ENCODE measurements at regions not wholly inside any gene's neighbourhood (a gene's known extent, or its start where the extent isn't known, plus 50 kb on each side); places are given as distances from the start of the nearest gene placed in this dataset.

GRCh38 chr1:234753979-234754378 lies 144.0 kb upstream of the IRF2BP2 start:
- Mint-ChIP-seq H3K4me3 (no peak overlapping the region), H3K9me3 (no peaks in the 10 kb centered on the region), H3K27me3 (ENCODE audit: low read depth) (no peaks in the 10 kb centered on the region), H3K4me1 (peaks cover 27% of the 10 kb centered on the region), H3K27ac (no peak overlapping the region), H3K36me3 (no peaks in the 10 kb centered on the region)
- no peak for DNase-seq (ENCODE audit: low spot score in 2 of 2, unreplicated experiment in 2 of 2)
- TF ChIP-seq CTCF (IDR thresholded peaks at IDR 0.05; ENCODE audit: unreplicated experiment) = no peak

DNA sequence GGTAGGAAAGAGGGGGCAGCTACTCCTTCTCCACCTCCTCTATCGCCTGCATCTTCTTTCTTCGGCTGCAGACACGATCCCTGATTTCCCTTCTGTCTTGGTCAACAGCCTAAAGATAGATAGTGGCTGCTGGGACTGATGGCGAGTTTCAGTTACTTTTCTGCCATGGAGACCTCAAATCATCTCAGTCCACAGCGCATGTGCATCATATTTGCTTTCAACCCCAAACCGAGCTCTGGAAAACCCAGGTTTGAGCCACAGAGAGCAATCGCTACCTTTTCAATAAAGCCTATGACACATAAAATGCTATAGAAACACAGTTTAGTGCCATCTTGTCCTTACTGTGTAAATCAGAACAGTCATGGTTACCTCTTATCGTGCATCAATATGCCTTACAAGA lies 142.9 kb upstream of the IRF2BP2 start:
- Mint-ChIP-seq H3K4me1 (peaks cover 37% of the 10 kb centered on the region), H3K27ac (no peak overlapping the region)

GRCh38 chr1:234751678-234752077 lies 141.7 kb upstream of the IRF2BP2 start:
- Mint-ChIP-seq H3K27ac (no peak overlapping the region), H3K36me3 (no peaks in the 10 kb centered on the region), H3K4me3 (no peak overlapping the region)

More for the DNA sequence above, 142.9 kb upstream of the IRF2BP2 start:
- H3K9me3 Mint-ChIP-seq = no peaks in the 10 kb centered on the region
- no peak overlapping the region for H3K4me3 Mint-ChIP-seq
- no peak for TF ChIP-seq CTCF (IDR thresholded peaks at IDR 0.05; ENCODE audit: unreplicated experiment)
- no peaks in the 10 kb centered on the region for H3K36me3 Mint-ChIP-seq
- no peak for DNase-seq (ENCODE audit: low spot score in 2 of 2, unreplicated experiment in 2 of 2)
- no peaks in the 10 kb centered on the region for H3K27me3 Mint-ChIP-seq (ENCODE audit: low read depth)

DNA sequence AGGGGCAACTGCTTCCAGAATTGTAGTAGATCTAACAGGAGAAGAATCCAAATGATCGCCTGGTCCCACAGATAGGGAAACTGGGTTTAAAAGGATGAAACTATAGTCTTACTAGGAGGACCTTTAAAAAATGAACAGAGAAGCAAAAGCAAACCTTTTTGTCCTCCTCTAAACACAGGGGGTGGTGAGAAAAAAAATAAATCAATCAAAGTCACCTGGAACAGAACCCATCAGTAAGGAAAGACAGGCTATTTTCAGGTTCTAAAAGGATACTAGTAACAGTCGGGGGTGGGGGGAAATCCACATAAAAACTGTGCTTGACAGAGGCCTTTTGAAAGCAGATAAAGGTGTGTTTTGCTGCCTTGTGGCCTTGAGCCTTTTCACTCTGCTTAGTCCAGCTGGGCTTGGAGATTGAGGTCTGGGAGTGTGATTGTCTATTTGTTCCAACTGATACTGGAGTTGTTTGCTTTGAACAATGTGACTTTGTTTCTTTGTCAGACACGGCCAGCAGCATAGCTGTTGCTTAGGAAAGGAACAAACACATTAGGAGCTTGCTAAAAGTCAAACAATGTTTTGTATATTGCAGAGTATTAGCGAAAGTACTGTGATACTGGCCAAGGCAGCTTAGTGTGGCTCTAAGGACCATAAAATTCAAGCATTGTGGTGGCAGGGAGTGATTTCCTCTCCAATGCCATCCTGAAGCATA lies 141.1 kb upstream of the IRF2BP2 start:
- no peak overlapping the region for H3K27ac Mint-ChIP-seq
- H3K9me3 Mint-ChIP-seq = no peaks in the 10 kb centered on the region

More at GRCh38 chr1:234751678-234752077, 141.7 kb upstream of the IRF2BP2 start:
- Mint-ChIP-seq H3K27me3 (ENCODE audit: low read depth) (no peaks in the 10 kb centered on the region), H3K4me1 (peaks cover 42% of the 10 kb centered on the region), H3K9me3 (no peaks in the 10 kb centered on the region)
- TF ChIP-seq CTCF (IDR thresholded peaks at IDR 0.05; ENCODE audit: unreplicated experiment) = no peak
- DNase-seq (ENCODE audit: low spot score in 2 of 2, unreplicated experiment in 2 of 2) = no peak

DNA sequence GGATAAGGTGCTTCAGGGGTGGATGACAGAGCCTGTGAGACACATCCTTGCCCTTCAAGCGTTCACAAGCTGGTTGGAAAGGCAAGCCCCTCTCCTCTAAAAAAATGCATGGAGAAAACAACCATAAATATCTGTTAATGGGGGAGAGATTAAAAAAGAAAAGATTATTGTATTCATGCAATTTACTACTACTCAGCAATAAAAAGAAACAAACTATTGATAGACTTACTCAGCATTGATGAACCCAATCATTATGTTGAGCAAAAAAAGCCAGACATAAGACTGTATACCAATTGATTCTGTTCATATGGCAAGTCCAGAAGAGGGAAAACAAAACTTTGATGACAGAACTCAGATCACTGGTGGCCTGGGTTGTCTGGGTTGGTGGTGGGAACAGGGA lies 138.7 kb upstream of the IRF2BP2 start:
- Mint-ChIP-seq H3K9me3 (no peaks in the 10 kb centered on the region), H3K27me3 (ENCODE audit: low read depth) (no peaks in the 10 kb centered on the region), H3K36me3 (no peaks in the 10 kb centered on the region), H3K4me3 (no peak overlapping the region), H3K4me1 (peaks cover 62% of the 10 kb centered on the region), H3K27ac (no peak overlapping the region)
- no peak for DNase-seq (ENCODE audit: low spot score in 2 of 2, unreplicated experiment in 2 of 2)
- TF ChIP-seq CTCF (IDR thresholded peaks at IDR 0.05; ENCODE audit: unreplicated experiment) = no peak

More for the DNA sequence above, 141.1 kb upstream of the IRF2BP2 start:
- H3K4me1 Mint-ChIP-seq = peaks cover 45% of the 10 kb centered on the region
- TF ChIP-seq CTCF (IDR thresholded peaks at IDR 0.05; ENCODE audit: unreplicated experiment) = no peak
- DNase-seq (ENCODE audit: low spot score in 2 of 2, unreplicated experiment in 2 of 2) = no peak
- no peaks in the 10 kb centered on the region for H3K27me3 Mint-ChIP-seq (ENCODE audit: low read depth)
- no peak overlapping the region for H3K4me3 Mint-ChIP-seq
- no peaks in the 10 kb centered on the region for H3K36me3 Mint-ChIP-seq
